ENCODE measurements at regions not wholly inside any gene's neighbourhood (a gene's known extent, or its start where the extent isn't known, plus 50 kb on each side); places are given as distances from the start of the nearest gene placed in this dataset.
A peak's percentile ranks its signal among the peaks of the same experiment; 100 is the strongest.

DNA sequence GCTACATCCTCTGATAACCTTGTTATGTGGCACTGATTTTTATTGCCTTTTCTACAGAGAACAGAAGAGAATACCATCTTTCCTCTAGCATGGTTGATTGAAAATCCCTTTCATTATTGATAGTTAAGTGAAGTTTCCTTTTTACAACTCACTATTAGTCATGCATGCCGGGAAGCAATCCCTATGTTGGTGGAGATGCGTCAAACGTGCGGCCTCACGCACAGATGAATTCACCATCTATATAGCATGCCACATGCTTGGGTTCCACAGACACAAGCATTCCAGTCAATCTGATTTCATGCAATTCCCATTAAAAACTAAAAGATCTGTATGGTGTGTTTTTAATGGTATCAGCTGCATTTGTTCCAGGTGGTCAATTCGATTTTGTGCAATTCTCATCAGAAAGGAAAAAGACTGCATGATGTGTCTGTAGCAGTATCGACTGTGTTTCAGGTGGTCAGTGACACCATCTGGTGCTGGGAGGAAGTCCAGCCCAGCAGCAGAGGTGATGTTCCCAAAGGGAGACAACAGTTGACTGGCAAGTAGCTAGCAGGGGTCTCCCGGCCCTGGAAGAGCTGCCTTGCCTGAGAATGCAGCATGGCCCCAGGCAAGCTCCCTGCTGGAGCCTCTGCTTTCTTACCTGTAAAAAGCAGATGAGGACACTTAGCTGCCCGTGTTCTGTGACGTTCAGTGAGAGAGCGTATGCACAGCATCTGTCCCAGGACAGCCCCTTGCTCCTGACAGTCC lies 151.3 kb upstream of the NCK2 start:
- DNase-seq (ENCODE audit: low read depth): no peak

DNA sequence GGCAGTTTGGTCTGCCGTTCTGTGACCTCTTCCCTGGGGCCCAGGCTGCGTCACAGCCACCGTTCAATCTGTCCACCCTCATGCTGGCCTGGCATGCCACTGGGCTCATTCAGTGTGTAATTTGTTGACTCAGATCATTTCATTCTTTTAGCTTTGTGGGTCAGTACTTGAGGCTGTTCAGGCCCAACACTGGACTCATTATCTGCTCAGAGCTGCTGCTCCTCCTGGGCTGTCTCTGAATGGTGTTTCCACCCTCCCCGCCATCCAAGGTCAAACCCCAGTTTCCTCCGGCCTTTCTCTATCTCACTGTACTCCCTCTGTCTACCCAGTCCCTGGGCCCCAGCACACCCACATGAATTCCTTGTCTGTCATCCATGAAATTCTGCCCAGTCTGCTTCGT lies 152.4 kb upstream of the NCK2 start:
- DNase-seq (ENCODE audit: low read depth): no peak

DNA sequence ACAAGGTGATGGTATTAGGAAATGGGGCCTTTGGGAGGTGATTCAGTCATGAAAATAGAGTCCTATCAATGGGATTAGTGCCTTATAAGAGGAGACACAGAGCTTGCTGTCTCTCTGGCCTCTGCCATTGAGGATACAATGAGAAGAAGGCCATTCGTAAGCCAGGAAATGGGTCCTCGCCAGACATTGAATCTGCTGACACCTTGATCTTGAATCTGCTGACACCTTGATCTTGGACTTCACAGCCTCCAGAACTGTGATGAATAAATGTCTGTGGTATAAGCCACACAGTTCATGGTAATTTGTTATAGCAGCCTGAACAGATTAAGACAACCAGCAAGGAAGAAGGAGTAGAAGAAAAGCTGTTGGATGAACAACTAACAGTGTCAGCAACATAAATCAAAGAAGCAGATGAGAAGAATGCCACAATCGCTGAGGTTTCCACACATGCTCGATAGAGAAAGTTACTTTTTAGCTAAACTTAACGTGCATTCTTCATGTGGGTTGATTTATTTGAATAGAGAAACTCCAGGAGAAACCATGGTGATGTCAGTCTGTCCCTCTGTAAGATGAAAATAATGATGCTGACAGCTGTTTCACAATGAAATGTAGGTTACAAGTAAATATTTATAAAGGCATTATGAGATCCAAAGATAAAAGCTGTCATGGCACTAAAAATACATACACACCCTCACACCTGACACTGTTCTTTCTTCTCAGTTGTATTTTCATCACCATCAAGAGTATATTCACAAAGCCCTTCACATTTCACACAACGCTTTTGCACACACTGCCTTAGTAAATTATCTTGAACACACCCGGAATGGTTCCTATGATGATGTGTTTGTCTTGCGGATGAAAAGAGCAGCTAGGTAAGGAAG lies 153.7 kb upstream of the NCK2 start:
- DNase-seq (ENCODE audit: low read depth): no peak

DNA sequence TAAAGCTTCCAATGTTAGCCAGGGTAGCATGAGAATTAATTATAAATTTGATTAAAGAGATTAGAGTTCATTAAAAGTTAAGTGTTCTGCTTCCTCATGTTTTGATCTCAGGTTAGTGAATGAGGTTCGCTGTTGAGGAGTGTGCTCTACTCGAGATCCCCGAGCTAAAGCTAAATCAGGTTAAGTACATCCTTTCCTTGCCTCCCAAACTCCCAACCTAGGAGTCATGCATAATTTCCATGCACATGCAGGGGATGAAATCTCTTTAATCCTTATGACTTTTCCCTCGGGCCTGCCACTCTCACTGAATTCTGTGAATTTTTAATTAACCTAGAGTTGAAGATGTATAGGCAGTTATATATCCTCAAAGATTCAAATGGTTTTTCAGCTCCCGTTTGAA lies 156.1 kb upstream of the NCK2 start:
- no peak for DNase-seq (ENCODE audit: low read depth)

DNA sequence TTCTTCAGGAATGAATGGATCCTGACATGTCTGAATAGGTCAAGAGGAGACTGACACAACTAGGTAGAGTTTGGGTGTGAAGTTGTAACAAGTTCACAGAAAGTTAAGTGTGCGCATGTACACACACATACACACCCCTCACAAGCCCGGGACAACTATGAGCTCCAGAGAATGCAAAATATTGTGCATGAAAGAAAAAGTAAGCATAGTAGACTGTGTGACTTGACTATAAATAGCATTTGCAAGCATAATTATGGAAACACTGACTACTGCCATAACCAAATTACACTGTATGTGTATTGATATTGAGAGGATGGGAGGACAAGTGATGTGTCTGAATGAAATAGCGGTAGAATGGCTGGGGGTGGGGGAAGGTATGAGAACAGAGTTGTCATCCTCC lies 157.1 kb upstream of the NCK2 start:
- no peak for DNase-seq (ENCODE audit: low read depth)

DNA sequence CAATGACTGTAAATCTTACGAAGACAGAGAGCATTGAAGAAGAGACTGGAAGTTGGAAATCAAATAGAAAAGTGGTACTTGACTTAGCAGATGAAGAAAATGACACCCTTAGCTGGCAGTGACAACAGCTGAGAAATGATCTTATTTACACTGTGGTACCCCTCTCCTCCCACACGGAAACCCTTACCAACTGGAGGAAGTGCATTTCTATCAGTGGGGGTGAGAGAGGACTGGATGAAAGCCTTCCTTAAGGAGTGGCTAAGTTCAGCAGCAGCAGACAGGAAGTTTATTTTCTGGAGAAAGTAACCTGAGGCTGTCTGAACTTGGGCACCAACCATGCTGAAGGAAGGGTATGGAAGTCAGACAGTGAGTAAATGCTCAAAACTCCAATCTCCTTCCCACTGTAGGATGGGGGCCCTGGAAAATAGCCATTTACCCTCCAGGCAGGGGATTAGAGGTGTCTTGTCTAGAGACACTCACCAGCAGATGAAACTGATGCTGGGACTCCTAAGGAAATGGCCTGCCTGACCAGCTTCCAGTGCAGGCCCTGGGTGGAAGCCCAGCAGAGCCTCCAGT lies 160.2 kb upstream of the NCK2 start:
- peak; percentile 48 for DNase-seq (ENCODE audit: low read depth)

DNA sequence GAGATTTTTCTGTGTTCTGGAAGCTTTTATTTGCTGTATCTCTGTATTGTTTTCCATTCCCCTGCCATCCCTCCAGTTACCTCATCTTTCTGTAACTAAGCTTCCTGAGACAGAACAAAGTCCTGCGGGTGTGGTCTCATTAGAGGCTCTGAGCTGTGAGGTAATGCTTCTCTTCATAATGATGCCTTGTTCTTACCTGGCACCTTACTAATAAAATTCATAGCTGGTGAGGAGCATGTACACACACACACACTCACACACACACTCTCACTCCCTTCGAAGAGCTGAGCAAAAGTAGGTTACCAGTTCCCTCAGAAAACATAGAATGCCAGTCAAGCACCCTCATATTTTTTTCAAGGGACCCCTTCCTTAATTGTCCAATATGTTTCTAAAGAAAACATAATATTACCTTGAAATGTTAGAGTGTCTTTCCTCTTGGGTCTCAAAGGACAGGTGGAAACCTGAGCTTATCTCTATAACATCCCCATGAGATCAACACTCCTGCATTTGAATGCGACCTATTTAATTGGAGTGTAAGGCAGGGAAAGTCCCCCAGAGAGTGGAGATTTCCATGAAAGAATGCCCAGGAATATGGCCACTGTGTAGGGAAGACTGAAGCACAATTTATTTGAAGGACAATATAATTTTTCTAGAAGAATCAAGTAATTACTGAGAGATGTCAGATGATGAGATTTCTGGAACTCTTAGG lies 161.6 kb upstream of the NCK2 start:
- DNase-seq (ENCODE audit: low read depth): no peak

DNA sequence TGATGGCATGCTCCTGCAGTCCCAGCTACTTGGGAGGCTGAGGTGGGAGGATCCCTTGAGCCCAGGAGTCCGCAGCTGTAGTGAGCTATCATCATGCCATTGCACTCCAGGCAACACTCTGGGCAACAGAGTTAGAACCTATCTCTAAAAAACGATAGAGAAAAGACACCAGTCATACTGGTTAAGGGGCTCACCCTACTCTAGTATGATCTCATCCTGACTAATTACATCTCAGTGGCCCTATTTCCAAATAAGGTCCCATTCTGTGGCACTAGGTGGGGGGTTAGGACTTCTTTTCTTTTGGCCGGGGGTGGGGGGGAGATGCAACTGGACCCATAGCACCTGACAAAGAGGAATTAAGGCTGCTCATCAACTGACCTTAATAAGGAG lies 163.2 kb upstream of the NCK2 start:
- no peak for DNase-seq (ENCODE audit: low read depth)

DNA sequence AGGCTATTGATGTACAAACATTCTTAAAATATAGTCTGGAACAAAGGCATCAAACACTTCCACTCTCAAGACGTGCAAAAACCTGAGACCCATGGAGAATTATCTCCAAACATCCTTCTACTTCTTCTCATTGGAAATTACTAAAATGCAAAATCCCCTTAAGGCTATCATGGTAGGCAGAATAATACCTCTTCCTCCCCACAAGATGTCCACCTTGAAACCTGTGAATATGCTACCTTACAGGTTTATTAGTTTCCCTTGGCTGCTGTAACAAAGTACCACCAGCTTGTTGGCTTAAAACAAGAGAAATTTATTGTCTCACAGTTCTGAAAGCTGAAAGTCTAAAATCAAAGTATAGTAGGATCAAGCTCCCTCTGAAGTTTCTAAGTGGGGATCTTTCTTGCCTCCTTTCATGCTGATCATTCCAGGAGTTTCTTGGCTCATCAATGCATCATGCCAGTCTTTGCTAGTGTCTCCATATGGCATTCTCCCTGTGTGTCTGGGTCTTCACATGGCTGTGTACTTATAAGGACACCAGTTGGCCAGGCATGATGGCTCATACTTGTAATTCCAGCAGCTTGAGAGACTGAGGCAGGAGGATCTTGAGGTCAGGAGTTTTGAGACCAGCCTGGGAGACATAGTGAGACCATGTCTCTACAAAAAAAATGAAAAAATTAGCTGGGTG lies 163.7 kb upstream of the NCK2 start:
- DNase-seq (ENCODE audit: low read depth): peak; percentile 53

DNA sequence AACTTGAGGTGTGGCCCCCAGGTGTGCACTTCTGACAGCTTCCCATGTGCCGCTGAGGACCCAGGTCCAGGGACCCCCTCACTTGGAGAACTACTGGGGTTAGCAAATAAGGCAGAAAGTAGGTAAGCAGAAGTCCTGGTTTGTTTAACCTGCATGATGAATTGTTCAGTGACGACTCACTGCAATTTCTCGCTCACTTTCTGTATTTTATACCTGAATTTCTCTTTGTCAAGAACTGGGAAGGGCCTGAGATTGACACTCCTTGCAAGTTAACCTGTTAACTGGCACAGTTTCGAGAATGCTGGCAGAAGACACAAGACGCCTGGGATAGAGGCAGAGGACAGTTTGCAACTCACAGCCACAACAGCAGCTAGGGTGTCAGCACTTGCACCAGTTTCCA lies 164.5 kb upstream of the NCK2 start:
- DNase-seq (ENCODE audit: low read depth): no peak

DNA sequence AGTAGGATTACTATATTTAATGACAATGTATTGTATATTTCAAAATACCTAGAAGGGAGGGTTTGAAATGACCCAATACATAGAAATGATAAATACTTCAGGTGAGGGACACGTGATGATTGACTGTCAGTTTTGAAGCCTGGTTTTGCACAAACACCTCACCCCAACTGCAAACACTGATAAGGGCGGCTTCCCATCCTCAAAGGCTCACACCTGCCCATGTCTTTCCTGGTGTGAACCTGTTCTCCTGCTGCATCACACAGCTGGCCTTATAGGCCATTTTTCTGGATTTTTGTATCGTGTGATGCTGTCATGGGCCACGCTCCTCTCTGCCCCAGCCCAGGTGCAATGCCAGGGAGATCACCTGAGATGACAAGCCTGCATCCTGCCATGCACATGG lies 166.5 kb upstream of the NCK2 start:
- DNase-seq (ENCODE audit: low read depth): no peak

DNA sequence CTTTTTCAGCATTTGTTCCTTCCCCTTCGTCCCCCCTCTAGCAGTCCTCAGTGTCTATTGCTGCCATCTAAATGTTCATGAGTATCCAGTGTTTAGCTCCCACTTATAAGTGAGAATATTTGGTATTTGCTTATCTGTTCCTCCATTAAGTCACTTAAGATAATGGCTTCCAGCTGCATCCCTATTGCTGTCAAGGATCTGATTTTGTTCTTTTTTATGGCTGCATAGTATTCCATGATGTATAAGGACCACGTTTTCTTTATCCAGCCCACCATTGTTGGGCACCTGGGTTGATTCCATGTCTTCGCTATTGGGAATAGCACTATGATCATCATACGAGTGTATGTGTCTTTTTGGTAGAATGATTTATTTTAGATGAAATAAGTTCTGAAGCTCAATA lies 166.9 kb upstream of the NCK2 start:
- DNase-seq (ENCODE audit: low read depth): no peak

DNA sequence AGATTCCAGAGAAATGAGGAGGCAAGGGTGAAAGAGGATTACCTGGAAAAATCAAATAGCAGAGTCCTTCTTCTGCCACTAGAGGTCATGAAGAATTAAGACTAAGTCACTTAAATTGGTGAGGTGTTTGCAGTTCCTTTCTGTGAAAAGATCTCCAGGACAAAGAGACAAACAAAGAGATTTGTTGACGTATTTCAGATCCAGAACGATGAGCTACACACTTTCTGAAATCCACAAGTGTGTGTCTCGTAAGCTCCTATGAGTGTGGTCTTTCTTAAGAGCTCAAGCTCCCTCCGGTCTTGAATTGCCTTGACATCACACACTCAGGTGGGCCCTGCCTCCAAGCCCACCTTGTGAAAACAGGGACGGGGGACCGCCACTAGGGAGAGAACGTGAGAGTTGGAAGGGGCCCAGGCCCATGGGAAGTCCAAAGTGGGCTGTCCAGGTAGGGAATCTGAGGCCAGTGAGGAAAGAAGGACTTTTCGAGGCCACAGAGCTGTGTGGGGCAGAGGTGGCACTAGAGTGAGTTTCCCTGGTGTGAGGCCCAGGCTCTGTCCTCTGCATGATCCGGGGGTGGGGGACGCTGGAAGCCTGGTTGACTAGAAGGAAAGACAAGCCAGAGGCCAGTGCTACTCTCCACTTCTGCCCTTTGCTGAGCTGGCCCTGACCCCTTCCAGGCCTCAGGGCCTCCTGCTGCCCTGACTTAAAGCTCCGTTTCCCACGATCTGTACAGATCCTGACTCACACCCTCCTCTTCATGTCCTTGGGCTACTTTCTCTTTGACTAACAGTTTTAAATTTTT lies 168.1 kb upstream of the NCK2 start:
- DNase-seq (ENCODE audit: low read depth): peak; percentile 92

DNA sequence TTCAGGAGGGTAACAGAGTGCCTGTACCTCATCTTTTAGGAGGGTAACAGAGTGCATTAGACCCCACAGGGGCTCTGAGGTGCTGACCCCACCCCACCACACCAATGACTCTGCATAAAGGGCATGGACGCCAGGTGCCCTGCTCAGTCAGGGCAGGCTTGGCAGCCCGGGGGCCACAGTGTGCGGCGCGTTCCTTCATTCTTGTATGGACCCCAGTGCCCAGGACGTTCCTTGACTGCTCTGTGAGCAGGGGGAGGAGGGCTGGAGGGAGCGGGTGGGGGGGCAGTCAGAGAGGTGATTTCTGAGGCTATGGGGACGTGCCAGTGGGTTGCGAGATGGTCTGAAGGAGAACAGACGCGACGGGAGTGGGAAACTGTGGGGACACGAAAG lies 168.7 kb upstream of the NCK2 start:
- no peak for DNase-seq (ENCODE audit: low read depth)

DNA sequence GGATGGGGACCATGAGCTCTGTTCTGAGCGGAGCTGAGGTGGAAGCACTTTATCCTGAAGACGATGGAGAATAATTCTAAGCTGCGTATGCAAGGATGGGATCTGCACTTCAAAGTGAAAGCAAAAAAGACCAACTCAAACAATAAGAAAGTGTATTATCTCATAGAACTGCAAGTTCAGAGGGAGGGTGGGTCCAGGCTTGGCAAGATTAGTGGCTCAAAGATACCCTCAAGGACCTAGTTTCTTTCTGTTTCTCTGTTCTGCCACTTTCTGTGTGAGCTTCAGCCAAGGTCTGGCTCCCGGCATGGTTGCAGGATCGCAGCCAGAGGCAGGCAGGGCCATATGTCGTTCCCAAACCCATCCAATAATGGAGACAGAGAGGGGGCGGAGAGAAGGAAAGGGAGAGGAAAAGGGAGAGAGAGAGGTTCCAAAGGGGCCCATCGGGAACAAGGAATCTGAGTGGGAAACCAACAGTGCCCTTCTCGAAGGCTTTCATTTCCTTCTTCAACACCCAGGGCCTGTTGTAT lies 169.2 kb upstream of the NCK2 start:
- DNase-seq (ENCODE audit: low read depth): no peak

DNA sequence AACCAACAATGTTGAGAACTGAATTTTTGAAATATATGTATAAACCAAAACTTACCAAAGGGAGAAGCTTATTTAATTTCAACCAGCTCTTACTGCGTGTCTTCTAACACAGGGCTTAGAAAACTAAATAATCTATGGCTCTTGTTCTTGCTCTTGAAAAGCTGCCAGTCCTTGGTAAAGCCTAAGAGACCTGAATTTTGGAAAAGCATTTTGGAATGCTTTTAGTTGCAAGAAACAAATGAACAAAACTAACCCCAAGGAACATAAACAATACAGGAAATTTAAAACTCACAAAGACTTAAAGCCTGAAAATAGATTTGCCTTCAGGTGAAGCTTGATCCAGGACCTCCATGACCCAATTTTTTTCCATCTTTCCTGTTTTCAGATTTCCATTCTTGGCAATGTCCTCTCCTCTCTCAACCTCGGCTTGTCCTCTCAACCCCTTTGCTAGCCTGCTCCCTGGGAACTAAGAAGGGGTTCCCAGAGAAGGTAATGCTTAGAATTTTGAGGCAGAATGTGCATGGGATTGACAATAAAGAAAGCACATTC lies 169.8 kb upstream of the NCK2 start:
- no peak for DNase-seq (ENCODE audit: low read depth)

DNA sequence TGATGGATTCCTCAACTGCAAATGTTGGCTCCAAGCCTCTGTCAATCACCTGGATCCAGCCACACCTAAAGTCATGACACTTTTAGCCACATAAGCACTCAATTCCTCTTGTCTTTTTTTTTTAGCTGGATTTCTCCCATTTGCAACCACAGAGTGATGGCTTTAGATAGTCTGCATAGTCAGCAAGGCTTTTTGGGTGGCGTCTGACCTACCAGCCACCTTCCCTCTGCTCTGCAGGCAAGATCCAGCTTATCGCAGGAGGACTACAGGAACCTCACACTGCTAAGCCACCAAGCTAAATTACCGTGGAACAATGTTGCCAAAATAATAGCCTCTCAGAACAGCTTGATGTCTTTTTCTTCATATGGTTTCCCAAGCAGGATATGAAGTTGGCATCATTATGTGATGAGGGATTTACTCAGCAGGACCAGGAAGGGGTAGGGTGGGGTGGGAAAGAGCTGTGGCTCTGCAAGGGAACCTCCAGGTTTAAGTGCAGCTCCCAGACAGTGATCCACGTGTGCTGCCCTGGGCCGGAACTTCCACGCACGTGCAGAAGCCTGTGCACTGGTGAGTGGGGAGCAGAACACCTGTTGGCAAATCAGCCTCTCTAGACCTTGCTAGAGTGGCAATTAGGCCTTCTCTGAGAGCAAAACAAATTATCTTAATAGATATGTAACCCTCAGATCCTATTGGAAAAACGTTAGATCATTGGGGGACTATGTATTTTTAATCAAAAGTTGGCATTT lies 170.6 kb upstream of the NCK2 start:
- DNase-seq (ENCODE audit: low read depth): no peak

DNA sequence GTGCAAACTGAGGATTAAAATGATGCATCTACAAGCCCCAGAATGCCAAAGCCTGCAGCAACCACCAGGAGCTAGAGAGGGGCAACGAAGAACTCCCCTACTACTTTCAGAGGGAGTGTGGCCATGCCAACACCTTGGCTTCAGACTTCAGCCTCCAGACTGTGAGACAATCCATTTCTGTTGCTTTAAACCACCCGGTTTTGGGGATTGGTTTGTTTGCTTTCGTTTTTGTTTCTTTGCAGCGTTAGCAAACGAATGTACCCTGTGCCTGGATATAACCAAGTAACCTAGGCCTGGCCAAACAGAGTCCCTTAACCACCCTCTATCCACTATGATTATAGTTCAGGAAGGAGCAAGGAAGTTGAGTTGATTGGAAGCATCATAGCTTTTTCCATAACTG lies 171.2 kb upstream of the NCK2 start:
- no peak for DNase-seq (ENCODE audit: low read depth)

DNA sequence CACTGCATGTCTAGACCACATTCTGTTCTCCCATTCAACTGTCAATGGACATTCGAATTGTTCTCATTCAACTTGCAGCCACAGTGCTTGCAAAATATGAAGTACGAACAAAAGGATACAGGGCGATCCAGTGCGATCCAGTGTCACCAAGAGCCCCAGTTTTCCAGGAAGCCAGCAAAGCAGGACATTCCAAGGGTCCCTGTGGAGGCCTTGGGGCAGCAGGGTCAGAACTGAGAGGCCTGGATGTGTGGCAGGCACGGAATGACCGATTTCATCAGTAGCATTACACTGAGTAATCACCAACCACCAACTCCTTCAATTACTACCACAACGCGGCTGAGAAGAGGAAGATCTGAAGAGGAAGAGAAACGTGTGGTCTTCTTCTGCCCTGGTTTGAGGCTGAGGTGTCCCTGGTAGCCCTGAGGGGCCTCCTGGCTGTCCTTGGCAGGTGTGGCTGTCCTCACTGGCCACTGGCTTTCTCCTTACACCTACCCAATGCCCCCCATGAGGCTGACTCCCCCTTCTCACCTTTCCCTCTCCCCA lies 172.7 kb upstream of the FHL2 start:
- DNase-seq (ENCODE audit: low read depth): peak; percentile 13

DNA sequence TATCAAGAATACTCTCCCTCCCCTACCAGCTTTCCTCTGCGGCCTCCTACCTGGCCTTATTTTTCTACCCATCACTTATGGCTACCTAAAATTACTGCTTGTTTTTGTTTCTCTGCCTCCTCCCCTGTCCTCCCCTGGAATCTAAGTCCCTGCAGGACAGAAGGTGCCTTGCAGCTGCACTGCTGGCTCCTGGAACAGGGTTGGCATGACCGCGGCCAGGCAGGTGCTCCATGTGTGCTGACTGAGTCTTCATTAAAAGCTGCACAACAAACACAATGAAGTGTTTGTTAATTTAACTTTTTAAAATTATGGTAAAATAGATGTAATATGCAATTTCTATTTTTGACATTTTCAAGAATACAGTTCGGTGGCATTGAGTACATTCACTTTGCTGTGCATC lies 171.9 kb upstream of the FHL2 start:
- DNase-seq (ENCODE audit: low read depth): no peak

Measured in EH (cell line).